ENCODE measurements at regions not wholly inside any gene's neighbourhood (a gene's known extent, or its start where the extent isn't known, plus 50 kb on each side); places are given as distances from the start of the nearest gene placed in this dataset.

- Histone ChIP-seq H3K4me1 (ENCODE audit: control insufficient read depth, insufficient read depth, low read length) (no peaks in the 10 kb centered on the region), H3K9me3 (ENCODE audit: control insufficient read depth, insufficient read depth, low read depth, low read length) (no peaks in the 10 kb centered on the region), H3K36me3 (ENCODE audit: control insufficient read depth in 2 of 2, insufficient read depth in 1 of 2, low read length in 2 of 2) (no peaks in the 10 kb centered on the region), H3K27ac (ENCODE audit: extremely low read depth, low read depth, low read length) (no peak overlapping the region), H3K4me3 (ENCODE audit: low read depth, low read length) (no peak overlapping the region)
- TF ChIP-seq SCRT1 (tag by site-specific recombination; IDR thresholded peaks at IDR 0.05; ENCODE audit: borderline replicate concordance) (no peak), ZNF112 (tag by site-specific recombination; IDR thresholded peaks at IDR 0.05) (no peak), ZSCAN18 (tag by site-specific recombination; IDR thresholded peaks at IDR 0.05) (no peak), GLIS2 (tag by site-specific recombination; IDR thresholded peaks at IDR 0.05) (no peak), GFI1B (tag by site-specific recombination; IDR thresholded peaks at IDR 0.05) (no peak), AEBP2 (tag by site-specific recombination; IDR thresholded peaks at IDR 0.05; ENCODE audit: borderline replicate concordance) (no peak), ZBTB7A (tag by site-specific recombination; IDR thresholded peaks at IDR 0.05; ENCODE audit: low read depth) (no peak)
- ChIA-PET POLR2A (no interaction called here), CTCF (no interaction called here)
Measured at GRCh38 chr10:4733843-4734224, 92.2 kb upstream of the AKR1E2 start.

- Histone ChIP-seq H3K4me1 (ENCODE audit: control insufficient read depth, insufficient read depth, low read length) (no peaks in the 10 kb centered on the region), H3K36me3 (ENCODE audit: control insufficient read depth in 2 of 2, insufficient read depth in 1 of 2, low read length in 2 of 2) (no peaks in the 10 kb centered on the region), H3K27ac (ENCODE audit: extremely low read depth, low read depth, low read length) (no peak overlapping the region), H3K9me3 (ENCODE audit: control insufficient read depth, insufficient read depth, low read depth, low read length) (no peaks in the 10 kb centered on the region), H3K4me3 (ENCODE audit: low read depth, low read length) (no peak overlapping the region)
- TF ChIP-seq ZNF121 (tag by site-specific recombination; IDR thresholded peaks at IDR 0.05), result no peak
- TF ChIP-seq ZNF174 (tag by site-specific recombination; IDR thresholded peaks at IDR 0.05), result no peak
- TF ChIP-seq ZNF610 (tag by site-specific recombination; IDR thresholded peaks at IDR 0.05; ENCODE audit: borderline replicate concordance), result no peak
- TF ChIP-seq ZNF571 (tag by site-specific recombination; IDR thresholded peaks at IDR 0.05), result no peak
- no peak for TF ChIP-seq ZNF157 (tag by site-specific recombination; IDR thresholded peaks at IDR 0.05)
- TF ChIP-seq ZNF510 (tag by site-specific recombination; IDR thresholded peaks at IDR 0.05; ENCODE audit: insufficient replicate concordance), result no peak
- no peak for TF ChIP-seq YY1 (tag by site-specific recombination; IDR thresholded peaks at IDR 0.05)
- no peak for TF ChIP-seq ZNF24 (tag by site-specific recombination; IDR thresholded peaks at IDR 0.05)
- no peak for TF ChIP-seq ZEB2 (tag by site-specific recombination; IDR thresholded peaks at IDR 0.05)
- no peak for TF ChIP-seq ZBTB11 (tag by site-specific recombination; conservative IDR thresholded peaks at IDR 0.05; ENCODE audit: low read depth)
- TF ChIP-seq WT1 (tag by site-specific recombination; IDR thresholded peaks at IDR 0.05), result no peak
- no peak for TF ChIP-seq ZSCAN5A (tag by site-specific recombination; IDR thresholded peaks at IDR 0.05)
- TF ChIP-seq ZFP69B (tag by site-specific recombination; IDR thresholded peaks at IDR 0.05), result no peak
- TF ChIP-seq PRDM1 (tag by site-specific recombination; IDR thresholded peaks at IDR 0.05), result no peak
- no peak for TF ChIP-seq ZNF433 (tag by site-specific recombination; IDR thresholded peaks at IDR 0.05; ENCODE audit: low read depth)
- TF ChIP-seq ZNF366 (tag by site-specific recombination; conservative IDR thresholded peaks at IDR 0.05), result no peak
- no peak for TF ChIP-seq ZSCAN18 (tag by site-specific recombination; IDR thresholded peaks at IDR 0.05)
- TF ChIP-seq FEZF1 (tag by site-specific recombination; IDR thresholded peaks at IDR 0.05), result no peak
- no peak for TF ChIP-seq ZBTB6 (tag by site-specific recombination; IDR thresholded peaks at IDR 0.05)
- ChIA-PET CTCF (no interaction called here), POLR2A (no interaction called here)
Measured at GRCh38 chr10:4733150-4733842, 92.7 kb upstream of the AKR1E2 start.
